Gastrocnemius medialis (tissue), 4 donors: ENCODE measurements at regions not wholly inside any gene's neighbourhood (a gene's known extent, or its start where the extent isn't known, plus 50 kb on each side); places are given as distances from the start of the nearest gene placed in this dataset.

Experiments used
- ATAC-seq, 2 donors: fragments of 150-250 bp; one replicate each; pipeline ENCODE4 v1.9.1; 2016
- DNase-seq, 2 donors: peaks; one replicate each; pipeline ENCODE4 v3.0.0-alpha.2; 2019
- H3K27ac ChIP-seq, 4 donors: fragments of 200-600 bp; sonication (generic); 1 replicate in 1 of 4; 2 replicates in 3 of 4; pipeline ENCODE4 v1.5.1; 2016 to 2018; ENCODE audit warnings: mild to moderate bottlenecking in 2 of 4, moderate library complexity in 1 of 4
- H3K27me3 ChIP-seq, 3 donors: fragments of 200-600 bp; sonication (generic) in 2 of 3; 1 replicate in 1 of 3; 2 replicates in 2 of 3; pipeline versions ENCODE4 v1.5.1 to v1.6.0; 2016 to 2019; ENCODE audit warnings: mild to moderate bottlenecking in 1 of 3, moderate library complexity in 1 of 3
- H3K36me3 ChIP-seq, 2 donors: fragments of 200-600 bp; sonication (generic) in 1 of 2; one replicate each; pipeline ENCODE4 v1.5.1; 2017 to 2018
- H3K4me1 ChIP-seq, 2 donors: fragments of 200-600 bp; sonication (generic) in 1 of 2; one replicate each; pipeline ENCODE4 v1.5.1; 2016 to 2017; ENCODE audit warnings: mild to moderate bottlenecking in 2 of 2
- H3K4me3 ChIP-seq, 4 donors: fragments of 200-600 bp; sonication (generic) in 3 of 4; 1 replicate in 1 of 4; 2 replicates in 3 of 4; pipeline ENCODE4 v1.5.1; 2016 to 2019; ENCODE audit warnings: mild to moderate bottlenecking in 2 of 4
- H3K9me3 ChIP-seq, 3 donors: fragments of 200-600 bp; sonication (generic) in 2 of 3; 1 replicate in 1 of 3; 2 replicates in 2 of 3; pipeline ENCODE4 v1.5.1; 2016 to 2019
- CTCF ChIP-seq, 5 experiments: fragments of 450-650 bp in 3 of 5; fragments of 200-600 bp in 2 of 5; sonication (generic) in 2 of 5; IDR thresholded peaks in 4 of 5; conservative IDR thresholded peaks in 1 of 5; 1 replicate in 4 of 5; 2 replicates in 1 of 5; pipeline ENCODE4 v1.5.1; 2016 to 2019; ENCODE audit warnings: antibody characterized with exemption in 5 of 5, mild to moderate bottlenecking in 3 of 5, moderate library complexity in 3 of 5
- POLR2A ChIP-seq, 2 donors: fragments of 450-650 bp; IDR thresholded peaks; one replicate each; pipeline ENCODE4 v1.6.1; 2017; ENCODE audit warnings: antibody characterized with exemption in 2 of 2, mild to moderate bottlenecking in 2 of 2, moderate library complexity in 2 of 2
- in situ Hi-C, 4 donors: fragments of 200-750 bp; cut with MboI; loops; one replicate each; pipeline versions ENCODE4 v1.15.0 to v1.8.0; 2017; ENCODE audit warnings: low sequenced_read_pairs in 4 of 4
- intact Hi-C: fragments of 100-400 bp; cut with DNase I; formaldehyde crosslinking; loops from one replicate; pipeline ENCODE4 v1.15.1; 2023; ENCODE audit warnings: low total_unique reads

GRCh38 chr17:68705714-68706076 lies 104.5 kb upstream of the FAM20A start:
- no peak for TF ChIP-seq CTCF (IDR thresholded peaks at IDR 0.05 in 4 of 5, conservative IDR thresholded peaks at IDR 0.05 in 1 of 5)
- TF ChIP-seq POLR2A (IDR thresholded peaks at IDR 0.05), result no peak
- in situ Hi-C loops (no loop called here), intact Hi-C loops (no loop called here)
- Histone ChIP-seq H3K27me3 (no peaks in the 10 kb centered on the region), H3K4me1 (no peaks in the 10 kb centered on the region), H3K27ac (no peak overlapping the region), H3K36me3 (no peaks in the 10 kb centered on the region), H3K4me3 (no peak overlapping the region), H3K9me3 (no peaks in the 10 kb centered on the region)
- DNase-seq (no peak), ATAC-seq (no peak)

GRCh38 chr17:68704871-68705713 lies 103.9 kb upstream of the FAM20A start:
- H3K4me3 ChIP-seq, result no peak overlapping the region
- no peaks in the 10 kb centered on the region for H3K9me3 ChIP-seq
- no peaks in the 10 kb centered on the region for H3K4me1 ChIP-seq
- in situ Hi-C loops, result no loop called here
- no peak for ATAC-seq
- no peak overlapping the region for H3K27ac ChIP-seq
- no peaks in the 10 kb centered on the region for H3K36me3 ChIP-seq
- no peak for DNase-seq
- H3K27me3 ChIP-seq, result no peaks in the 10 kb centered on the region
- TF ChIP-seq POLR2A (IDR thresholded peaks at IDR 0.05) (no peak), CTCF (IDR thresholded peaks at IDR 0.05 in 4 of 5, conservative IDR thresholded peaks at IDR 0.05 in 1 of 5) (no peak)
- intact Hi-C loops, result no loop called here

- H3K27ac ChIP-seq, result no peak overlapping the region
- no peak for TF ChIP-seq CTCF (IDR thresholded peaks at IDR 0.05 in 4 of 5, conservative IDR thresholded peaks at IDR 0.05 in 1 of 5)
- no peak for TF ChIP-seq POLR2A (IDR thresholded peaks at IDR 0.05)
- H3K4me3 ChIP-seq, result no peak overlapping the region
- intact Hi-C loops, result no loop called here
- H3K27me3 ChIP-seq, result no peaks in the 10 kb centered on the region
- H3K36me3 ChIP-seq, result no peaks in the 10 kb centered on the region
- ATAC-seq, result no peak
- in situ Hi-C loops, result no loop called here
- DNase-seq, result no peak
- H3K9me3 ChIP-seq, result no peaks in the 10 kb centered on the region
- no peaks in the 10 kb centered on the region for H3K4me1 ChIP-seq
These were observed 99.9 kb upstream of the FAM20A start for GRCh38 chr17:68701046-68701445.

GRCh38 chr17:68700421-68700820 lies 99.3 kb upstream of the FAM20A start:
- in situ Hi-C loops (no loop called here), intact Hi-C loops (no loop called here)
- no peaks in the 10 kb centered on the region for H3K9me3 ChIP-seq
- DNase-seq, result no peak
- no peaks in the 10 kb centered on the region for H3K36me3 ChIP-seq
- no peak overlapping the region for H3K4me3 ChIP-seq
- no peaks in the 10 kb centered on the region for H3K4me1 ChIP-seq
- no peak for ATAC-seq
- H3K27me3 ChIP-seq, result no peaks in the 10 kb centered on the region
- no peak overlapping the region for H3K27ac ChIP-seq
- TF ChIP-seq CTCF (IDR thresholded peaks at IDR 0.05 in 4 of 5, conservative IDR thresholded peaks at IDR 0.05 in 1 of 5) (no peak), POLR2A (IDR thresholded peaks at IDR 0.05) (no peak)
